ENCODE measurements at regions not wholly inside any gene's neighbourhood (a gene's known extent, or its start where the extent isn't known, plus 50 kb on each side); places are given as distances from the start of the nearest gene placed in this dataset.

DNA sequence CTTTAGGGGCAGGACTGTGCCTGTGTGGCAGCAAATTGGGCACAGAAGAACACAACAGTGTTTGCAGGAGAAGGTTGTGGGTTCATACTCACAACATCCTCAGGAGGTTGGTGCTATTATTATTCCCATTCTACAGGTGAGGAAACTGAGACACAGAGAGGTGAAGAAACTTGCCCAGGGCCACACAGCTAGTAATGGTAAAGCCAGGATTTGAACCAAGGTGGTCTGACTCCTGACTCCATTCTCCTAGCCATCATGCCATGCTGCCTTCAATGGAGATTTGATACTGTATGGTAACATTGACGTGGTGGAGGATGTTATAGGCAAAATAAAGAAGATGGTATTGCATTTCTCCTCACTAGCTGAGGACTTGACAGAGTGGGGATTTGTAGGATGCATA lies 334.2 kb downstream of the RPS6KC1 start:
- Histone ChIP-seq H3K4me3 (no peak overlapping the region), H3K27ac (no peak overlapping the region), H3K36me3 (no peaks in the 10 kb centered on the region), H3K27me3 (no peaks in the 10 kb centered on the region), H3K4me1 (no peaks in the 10 kb centered on the region), H3K9me3 (no peaks in the 10 kb centered on the region)
- no peak for DNase-seq (ENCODE audit: low spot score in 2 of 2)
- 83% methylated on average over 1 of the region's 1 CpG for WGBS
- TF ChIP-seq, protein P1, sequence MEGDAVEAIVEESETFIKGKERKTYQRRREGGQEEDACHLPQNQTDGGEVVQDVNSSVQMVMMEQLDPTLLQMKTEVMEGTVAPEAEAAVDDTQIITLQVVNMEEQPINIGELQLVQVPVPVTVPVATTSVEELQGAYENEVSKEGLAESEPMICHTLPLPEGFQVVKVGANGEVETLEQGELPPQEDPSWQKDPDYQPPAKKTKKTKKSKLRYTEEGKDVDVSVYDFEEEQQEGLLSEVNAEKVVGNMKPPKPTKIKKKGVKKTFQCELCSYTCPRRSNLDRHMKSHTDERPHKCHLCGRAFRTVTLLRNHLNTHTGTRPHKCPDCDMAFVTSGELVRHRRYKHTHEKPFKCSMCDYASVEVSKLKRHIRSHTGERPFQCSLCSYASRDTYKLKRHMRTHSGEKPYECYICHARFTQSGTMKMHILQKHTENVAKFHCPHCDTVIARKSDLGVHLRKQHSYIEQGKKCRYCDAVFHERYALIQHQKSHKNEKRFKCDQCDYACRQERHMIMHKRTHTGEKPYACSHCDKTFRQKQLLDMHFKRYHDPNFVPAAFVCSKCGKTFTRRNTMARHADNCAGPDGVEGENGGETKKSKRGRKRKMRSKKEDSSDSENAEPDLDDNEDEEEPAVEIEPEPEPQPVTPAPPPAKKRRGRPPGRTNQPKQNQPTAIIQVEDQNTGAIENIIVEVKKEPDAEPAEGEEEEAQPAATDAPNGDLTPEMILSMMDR (IDR thresholded peaks at IDR 0.05), result no peak
- TF ChIP-seq EP300 (IDR thresholded peaks at IDR 0.05), result no peak
- no peak for TF ChIP-seq POLR2A (IDR thresholded peaks at IDR 0.05)
- TF ChIP-seq POLR2AphosphoS5 (IDR thresholded peaks at IDR 0.05), result no peak

DNA sequence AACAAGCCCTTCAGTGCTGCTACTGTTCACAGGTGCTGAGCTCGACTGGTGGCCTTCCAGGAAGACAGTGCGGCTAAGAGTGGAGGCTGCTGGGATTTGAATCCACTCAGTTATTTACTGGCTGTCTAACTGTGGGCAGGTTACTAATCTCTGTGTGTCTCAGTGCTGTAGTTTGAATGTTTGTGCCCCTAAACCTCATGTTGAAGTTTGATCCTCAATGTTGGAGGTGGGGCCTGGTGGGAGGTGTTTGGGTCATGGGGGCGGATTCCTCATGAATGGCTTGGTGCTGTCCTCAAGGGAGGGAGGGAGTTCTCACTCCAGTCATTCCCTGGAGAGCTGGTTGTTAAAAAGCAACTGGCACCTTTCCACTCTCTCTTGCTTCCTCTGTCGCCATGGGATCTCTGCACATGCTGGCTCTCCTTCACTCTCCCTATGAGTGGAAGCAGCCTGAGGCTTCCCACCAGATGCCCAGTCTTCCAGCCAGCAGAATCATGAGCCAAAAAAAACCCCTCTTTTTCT lies 334.8 kb downstream of the RPS6KC1 start:
- no peaks in the 10 kb centered on the region for H3K9me3 ChIP-seq
- TF ChIP-seq EP300 (IDR thresholded peaks at IDR 0.05), result no peak
- H3K4me1 ChIP-seq, result no peaks in the 10 kb centered on the region
- no peak overlapping the region for H3K4me3 ChIP-seq
- no peak for DNase-seq (ENCODE audit: low spot score in 2 of 2)
- no peaks in the 10 kb centered on the region for H3K36me3 ChIP-seq
- H3K27ac ChIP-seq, result no peak overlapping the region
- WGBS, result 44% methylated on average over 4 of the region's 4 CpGs
- H3K27me3 ChIP-seq, result no peaks in the 10 kb centered on the region

DNA sequence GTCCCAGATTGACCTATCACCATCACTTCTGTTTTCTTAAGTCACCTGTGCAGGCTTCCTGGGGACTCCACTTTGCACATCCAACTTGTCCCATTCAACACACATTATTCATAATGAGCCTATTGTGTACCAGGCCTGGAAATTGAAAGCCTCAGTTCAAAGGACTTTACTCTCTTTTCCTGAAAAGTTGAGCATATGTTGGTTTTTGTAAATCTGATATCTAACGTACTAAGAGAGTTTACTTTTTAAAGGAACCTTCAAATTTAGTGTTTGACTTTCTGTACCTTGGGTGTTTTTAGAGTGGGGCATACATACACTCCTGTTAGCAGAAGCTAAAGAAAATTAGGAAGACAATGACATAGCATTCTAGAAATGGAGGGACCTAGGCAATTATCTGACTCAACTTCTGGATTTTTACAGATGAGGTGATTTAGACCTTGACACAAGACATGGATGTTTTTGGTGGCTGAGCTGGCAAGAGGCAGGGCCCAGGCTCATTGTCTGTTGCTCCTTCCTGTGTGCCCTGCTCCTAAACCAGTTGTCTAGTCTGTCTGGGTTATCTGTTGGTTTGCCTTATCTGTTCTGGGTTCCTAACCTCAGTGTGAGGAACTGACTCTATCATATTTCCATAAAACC lies 336.5 kb downstream of the RPS6KC1 start:
- no peak overlapping the region for H3K27ac ChIP-seq
- TF ChIP-seq, protein P1 (IDR thresholded peaks at IDR 0.05), result no peak
- TF ChIP-seq POLR2A (IDR thresholded peaks at IDR 0.05) (no peak), EP300 (IDR thresholded peaks at IDR 0.05) (no peak), POLR2AphosphoS5 (IDR thresholded peaks at IDR 0.05) (no peak)
- WGBS, result 68% methylated on average over 1 of the region's 1 CpG
- no peak for DNase-seq (ENCODE audit: low spot score in 2 of 2)
- H3K9me3 ChIP-seq, result no peaks in the 10 kb centered on the region
- no peaks in the 10 kb centered on the region for H3K36me3 ChIP-seq
- H3K27me3 ChIP-seq, result no peaks in the 10 kb centered on the region
- H3K4me1 ChIP-seq, result no peaks in the 10 kb centered on the region
- H3K4me3 ChIP-seq, result no peak overlapping the region

DNA sequence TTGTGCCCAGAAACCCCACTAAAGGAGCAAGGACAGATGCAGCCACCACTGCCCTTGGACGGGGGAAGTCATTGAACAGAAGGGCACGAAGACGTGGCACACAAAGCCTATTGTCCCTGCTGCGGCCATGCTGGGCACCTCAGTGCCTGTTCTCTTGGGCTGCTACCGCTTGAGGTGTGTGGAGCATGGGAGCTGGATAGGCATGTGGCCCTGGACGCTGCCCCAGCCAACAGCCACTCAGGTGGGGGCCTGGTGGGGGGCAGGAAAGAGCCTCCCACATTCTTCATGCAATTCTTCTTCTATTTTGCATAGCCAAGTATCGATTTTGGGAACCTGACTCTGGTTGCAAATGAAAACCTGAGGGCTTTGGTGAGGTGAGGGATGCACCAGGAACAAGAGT lies 337.2 kb downstream of the RPS6KC1 start:
- H3K4me1 ChIP-seq, result no peaks in the 10 kb centered on the region
- 85% methylated on average over 7 of the region's 7 CpGs for WGBS
- H3K9me3 ChIP-seq, result no peaks in the 10 kb centered on the region
- no peaks in the 10 kb centered on the region for H3K36me3 ChIP-seq
- no peak overlapping the region for H3K27ac ChIP-seq
- no peak for DNase-seq (ENCODE audit: low spot score in 2 of 2)
- H3K27me3 ChIP-seq, result no peaks in the 10 kb centered on the region
- H3K4me3 ChIP-seq, result no peak overlapping the region
- TF ChIP-seq EP300 (IDR thresholded peaks at IDR 0.05) (no peak), POLR2A (IDR thresholded peaks at IDR 0.05) (no peak), POLR2AphosphoS5 (IDR thresholded peaks at IDR 0.05) (no peak)
- TF ChIP-seq, protein P1 (IDR thresholded peaks at IDR 0.05), result no peak

DNA sequence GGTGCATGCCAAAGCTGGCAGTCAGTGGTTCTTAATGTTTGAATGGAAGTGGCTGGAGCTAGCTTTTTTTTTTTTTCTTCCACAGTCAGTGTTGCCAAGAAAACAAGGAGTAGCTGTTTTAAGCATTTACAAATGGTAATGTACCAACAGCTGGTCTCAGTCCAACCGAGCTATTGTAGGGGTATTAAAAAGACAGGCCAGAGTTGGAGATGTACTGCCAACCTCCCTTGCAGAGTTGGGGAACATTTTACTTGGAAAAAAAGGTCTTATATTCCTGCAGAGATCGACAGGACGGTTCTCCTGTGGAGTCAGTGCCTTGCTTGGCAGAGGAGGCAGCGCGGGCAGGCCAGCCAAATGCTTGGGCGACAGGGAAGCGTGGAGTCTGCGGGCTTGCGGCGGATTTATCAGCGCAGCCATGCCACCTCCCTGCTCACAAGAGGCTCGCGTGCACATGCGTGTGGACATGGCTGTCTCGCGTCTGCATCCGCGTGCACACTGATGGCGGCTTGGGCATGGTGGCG lies 338.1 kb downstream of the RPS6KC1 start:
- TF ChIP-seq EP300 (IDR thresholded peaks at IDR 0.05) (no peak), POLR2A (IDR thresholded peaks at IDR 0.05) (no peak), POLR2AphosphoS5 (IDR thresholded peaks at IDR 0.05) (no peak)
- TF ChIP-seq, protein P1 (IDR thresholded peaks at IDR 0.05), result no peak
- no peak overlapping the region for H3K27ac ChIP-seq
- H3K36me3 ChIP-seq, result no peaks in the 10 kb centered on the region
- H3K4me3 ChIP-seq, result no peak overlapping the region
- H3K27me3 ChIP-seq, result no peaks in the 10 kb centered on the region
- WGBS, result 91% methylated on average over 20 of the region's 20 CpGs
- no peaks in the 10 kb centered on the region for H3K9me3 ChIP-seq
- DNase-seq (ENCODE audit: low spot score in 2 of 2), result no peak
- no peaks in the 10 kb centered on the region for H3K4me1 ChIP-seq
